Fibroblast of skin of right quadriceps (primary cell): ENCODE measurements at regions not wholly inside any gene's neighbourhood (a gene's known extent, or its start where the extent isn't known, plus 50 kb on each side); places are given as distances from the start of the nearest gene placed in this dataset.
"Not testable (repeated sequence)": the region's sequence is repeated elsewhere in the genome, so short reads cannot be mapped to it uniquely, and the experiment has no call there.

Source experiments
- DNase-seq: peaks from one replicate; pipeline ENCODE4 v3.0.0-alpha.2; 2013

GRCh38 chr10:23974746-23975272, 234.1 kb upstream of the KIAA1217 start:
- no peak for DNase-seq

- no peak for DNase-seq
Measured at GRCh38 chr10:23975431-23975830, 233.5 kb upstream of the KIAA1217 start.

- no peak for DNase-seq
Measured at GRCh38 chr10:23976275-23976674, 232.7 kb upstream of the KIAA1217 start.

- DNase-seq, result no peak
Measured at GRCh38 chr10:23978317-23978716, 230.6 kb upstream of the KIAA1217 start.

GRCh38 chr10:23980094-23980493, 228.8 kb upstream of the KIAA1217 start:
- no peak for DNase-seq

- no peak for DNase-seq
Measured at GRCh38 chr10:23981520-23982309, 227.2 kb upstream of the KIAA1217 start.

- DNase-seq, result not testable (repeated sequence)
Measured at GRCh38 chr10:23984405-23984804, 224.5 kb upstream of the KIAA1217 start.

- DNase-seq, result no peak
Measured at GRCh38 chr10:23988006-23988405, 220.9 kb upstream of the KIAA1217 start.

GRCh38 chr10:23994459-23995046, 214.4 kb upstream of the KIAA1217 start:
- peak; percentile 52 for DNase-seq

- DNase-seq, result no peak
Measured at GRCh38 chr10:23999445-23999844, 209.5 kb upstream of the KIAA1217 start.

- DNase-seq, result no peak
Measured at GRCh38 chr10:24000271-24000813, 208.6 kb upstream of the KIAA1217 start.

- no peak for DNase-seq
Measured at GRCh38 chr10:24006741-24007140, 202.2 kb upstream of the KIAA1217 start.

GRCh38 chr10:24007359-24007758, 201.6 kb upstream of the KIAA1217 start:
- DNase-seq, result peak; percentile 18

- DNase-seq, result peak; percentile 92
Measured at GRCh38 chr10:24008164-24009091, 200.5 kb upstream of the KIAA1217 start.

GRCh38 chr10:24009115-24009514, 199.8 kb upstream of the KIAA1217 start:
- no peak for DNase-seq

- DNase-seq, result no peak
Measured at GRCh38 chr10:24009736-24010135, 199.2 kb upstream of the KIAA1217 start.

- DNase-seq, result peak; percentile 34
Measured at GRCh38 chr10:24010436-24010970, 198.4 kb upstream of the KIAA1217 start.

GRCh38 chr10:24012249-24012803, 196.6 kb upstream of the KIAA1217 start:
- DNase-seq, result no peak

GRCh38 chr10:24027107-24027506, 181.8 kb upstream of the KIAA1217 start:
- no peak for DNase-seq

GRCh38 chr10:24034571-24034970, 174.4 kb upstream of the KIAA1217 start:
- DNase-seq, result no peak

GRCh38 chr10:24035761-24036160, 173.2 kb upstream of the KIAA1217 start:
- no peak for DNase-seq

- no peak for DNase-seq
Measured at GRCh38 chr10:24039315-24039714, 169.6 kb upstream of the KIAA1217 start.
